HT1080 (cell line): ENCODE measurements at regions not wholly inside any gene's neighbourhood (a gene's known extent, or its start where the extent isn't known, plus 50 kb on each side); places are given as distances from the start of the nearest gene placed in this dataset.

Experiments used
- DNase-seq: peaks from one replicate; pipeline ENCODE4 v3.0.0-alpha.2; 2015; ENCODE audit warnings: low read depth

GRCh38 chr14:98501335-98501734 lies 770.7 kb downstream of the BCL11B start:
- DNase-seq = peak; percentile 88

GRCh38 chr14:98501836-98502235 lies 770.2 kb downstream of the BCL11B start:
- DNase-seq = peak; percentile 92

DNA sequence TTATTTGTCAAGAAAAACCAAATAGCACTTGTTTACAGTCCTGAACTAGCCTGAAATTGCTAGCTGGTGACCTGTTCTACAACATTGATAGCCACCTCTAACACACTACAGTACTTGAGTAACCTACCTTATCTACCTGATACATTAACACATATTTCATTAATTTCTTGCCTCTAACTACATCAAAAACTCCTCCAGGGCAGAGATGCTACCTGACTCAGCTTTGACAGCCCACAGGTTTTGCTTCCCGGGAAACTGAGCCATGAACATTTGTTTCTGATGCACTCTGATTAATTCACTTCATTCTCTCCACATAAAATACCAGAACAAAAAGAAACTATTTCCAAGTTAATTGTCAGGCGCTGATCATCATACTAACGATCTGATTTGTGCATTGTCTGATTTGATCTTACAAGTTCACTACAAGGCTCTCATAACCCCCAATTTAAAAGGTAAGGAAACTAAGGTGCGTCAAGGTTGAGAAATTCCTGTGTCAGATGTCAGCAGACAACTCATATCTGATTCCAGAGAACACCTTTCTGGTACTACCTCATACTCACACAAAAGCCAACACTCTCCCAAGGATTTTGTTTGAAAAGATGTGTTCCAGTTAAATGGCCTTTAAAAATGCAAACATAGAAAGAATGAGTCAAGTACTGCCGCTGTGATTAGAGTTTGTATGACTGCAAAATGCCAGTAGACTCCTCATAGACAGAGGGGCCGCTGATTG lies 768.7 kb downstream of the BCL11B start:
- DNase-seq = no peak

GRCh38 chr14:98507264-98507663 lies 764.7 kb downstream of the BCL11B start:
- DNase-seq = peak; percentile 30

DNA sequence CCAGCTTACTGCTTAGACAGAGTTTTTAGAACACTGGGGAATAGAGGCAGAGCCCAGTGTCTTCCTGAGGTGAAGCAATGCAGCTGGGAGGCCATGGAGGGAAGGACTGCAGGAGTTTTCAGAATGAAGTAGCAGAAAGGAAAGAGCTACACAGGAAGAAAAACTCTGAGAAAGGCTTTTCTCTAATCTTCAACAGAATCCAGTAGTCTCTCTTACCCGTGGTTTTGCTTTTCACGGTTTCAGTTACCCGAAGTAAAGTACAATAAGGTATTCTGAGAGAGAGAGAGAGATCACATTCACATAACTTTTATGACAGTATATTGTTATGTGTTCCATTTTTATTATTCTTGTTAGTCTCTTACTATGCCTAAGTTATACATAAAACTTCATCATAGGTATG lies 761.6 kb downstream of the BCL11B start:
- no peak for DNase-seq

DNA sequence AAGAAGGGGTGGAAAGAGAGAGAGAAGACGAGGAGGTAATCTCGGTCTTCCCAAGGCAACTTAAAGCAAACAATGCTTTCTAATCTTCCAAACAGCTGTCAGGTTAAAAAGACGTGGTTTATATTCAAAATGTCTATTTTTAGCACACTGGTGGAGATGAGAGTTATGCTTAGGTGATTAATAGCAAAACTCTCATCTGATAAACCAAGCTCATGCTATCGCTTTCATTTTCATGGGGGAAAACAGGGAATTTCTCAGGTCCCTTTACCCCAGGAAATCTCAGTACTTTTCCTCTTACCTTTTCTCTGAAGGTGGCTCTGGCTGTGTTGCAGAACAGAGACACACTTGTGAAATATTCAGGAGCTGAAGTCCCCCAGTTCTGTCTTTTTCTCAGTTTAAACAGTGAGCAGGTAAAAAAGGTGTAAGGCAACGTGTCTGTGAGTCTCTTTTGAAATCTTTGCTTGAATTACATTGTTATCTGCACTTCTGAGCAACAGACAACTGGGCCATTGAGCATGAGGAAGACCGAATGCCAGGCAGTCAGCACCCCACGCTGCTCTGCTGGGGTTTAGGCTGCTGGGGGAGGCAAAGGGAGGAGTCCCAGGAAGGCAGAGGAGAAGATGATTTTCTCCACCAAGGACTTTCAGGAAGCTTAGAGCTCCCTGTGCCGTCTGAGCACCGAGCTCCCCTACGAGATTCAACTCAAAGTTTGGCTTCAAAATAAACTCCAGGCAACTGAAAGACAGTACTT lies 759.3 kb downstream of the BCL11B start:
- DNase-seq = no peak

DNA sequence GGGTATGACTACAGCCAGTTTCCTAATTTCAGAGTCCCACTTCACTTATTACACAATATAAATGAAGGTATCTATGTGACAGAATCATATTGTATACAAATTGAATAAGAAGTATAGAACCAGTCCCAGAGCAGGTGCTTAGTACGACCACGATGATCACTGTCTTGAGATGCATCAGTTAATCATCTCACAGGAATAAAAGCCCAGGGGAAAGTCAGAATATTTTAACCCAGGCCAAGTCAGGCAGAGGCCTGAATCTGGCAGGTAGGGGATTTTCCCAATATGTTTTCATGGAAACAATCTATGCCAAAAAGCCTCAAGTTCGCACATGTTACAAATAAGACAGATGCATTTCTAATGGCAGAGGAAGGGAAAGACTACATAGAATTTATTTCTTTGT lies 758.4 kb downstream of the BCL11B start:
- DNase-seq = no peak

- no peak for DNase-seq
These were observed 758.0 kb downstream of the BCL11B start for GRCh38 chr14:98514016-98514415.

GRCh38 chr14:98536256-98536655 lies 735.7 kb downstream of the BCL11B start:
- DNase-seq = no peak

DNA sequence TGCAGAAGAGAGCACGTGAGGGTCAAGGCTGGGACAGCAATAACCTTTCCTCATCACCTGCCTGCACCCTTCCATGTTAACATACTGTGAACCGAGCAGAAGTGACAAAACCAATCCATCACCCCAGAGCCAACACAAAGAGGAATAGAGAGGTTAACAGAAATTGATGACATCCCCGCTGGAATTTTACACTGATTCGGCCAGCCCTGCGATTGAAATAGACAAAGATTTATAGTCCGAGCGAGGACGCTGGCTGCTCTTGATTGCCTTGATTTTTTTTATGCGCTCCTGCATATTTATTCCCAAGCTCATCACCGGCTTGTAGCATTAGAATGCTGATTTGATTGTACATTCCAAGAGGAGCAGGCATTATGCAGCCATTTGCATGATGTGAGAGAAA lies 729.7 kb downstream of the BCL11B start:
- no peak for DNase-seq

- no peak for DNase-seq
These were observed 728.9 kb downstream of the BCL11B start for GRCh38 chr14:98543074-98543473.

DNA sequence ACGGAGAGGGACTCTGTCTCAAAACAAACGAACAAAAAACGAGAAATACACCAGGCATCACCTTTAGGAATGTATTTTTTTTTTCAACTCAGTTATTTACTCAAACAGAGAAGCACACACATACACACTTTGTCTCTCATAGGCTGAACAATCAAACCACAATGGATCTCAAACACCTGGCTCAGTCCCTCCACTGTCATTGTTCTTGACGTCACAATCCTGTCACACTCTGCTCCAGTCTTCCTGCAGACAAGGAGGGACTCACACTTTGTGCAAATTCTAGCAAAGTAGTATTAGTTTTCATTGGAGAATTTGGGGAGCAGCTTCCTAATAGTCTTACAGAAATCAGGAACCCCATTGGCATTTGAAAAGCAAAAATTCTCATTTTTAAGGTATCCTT lies 727.8 kb downstream of the BCL11B start:
- DNase-seq = no peak

GRCh38 chr14:98545181-98545580 lies 726.8 kb downstream of the BCL11B start:
- DNase-seq = no peak

- peak; percentile 16 for DNase-seq
These were observed 723.8 kb downstream of the BCL11B start for GRCh38 chr14:98548071-98548686.

GRCh38 chr14:98551028-98551427 lies 721.0 kb downstream of the BCL11B start:
- DNase-seq = no peak

- no peak for DNase-seq
These were observed 716.6 kb downstream of the BCL11B start for GRCh38 chr14:98555440-98555839.

DNA sequence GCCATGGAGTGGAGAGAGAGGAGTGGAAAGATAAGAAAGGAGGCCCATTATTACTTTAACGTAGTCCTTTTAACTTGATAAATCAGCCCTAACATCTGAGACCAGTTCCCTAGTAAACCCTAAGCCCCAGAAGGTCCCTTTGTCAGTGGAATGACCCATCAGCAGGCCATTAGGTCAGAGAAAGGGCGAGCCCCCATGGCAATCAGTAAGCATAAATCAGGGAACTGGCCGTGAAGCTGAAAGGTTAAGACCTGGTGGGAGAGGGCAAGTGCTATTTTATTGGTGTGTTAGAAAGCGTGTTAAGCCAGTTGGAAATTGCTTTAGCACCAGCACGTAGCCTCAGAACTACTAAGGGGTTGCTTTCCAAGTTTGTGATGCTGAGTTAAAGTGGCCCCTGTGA lies 708.0 kb downstream of the BCL11B start:
- DNase-seq = no peak

DNA sequence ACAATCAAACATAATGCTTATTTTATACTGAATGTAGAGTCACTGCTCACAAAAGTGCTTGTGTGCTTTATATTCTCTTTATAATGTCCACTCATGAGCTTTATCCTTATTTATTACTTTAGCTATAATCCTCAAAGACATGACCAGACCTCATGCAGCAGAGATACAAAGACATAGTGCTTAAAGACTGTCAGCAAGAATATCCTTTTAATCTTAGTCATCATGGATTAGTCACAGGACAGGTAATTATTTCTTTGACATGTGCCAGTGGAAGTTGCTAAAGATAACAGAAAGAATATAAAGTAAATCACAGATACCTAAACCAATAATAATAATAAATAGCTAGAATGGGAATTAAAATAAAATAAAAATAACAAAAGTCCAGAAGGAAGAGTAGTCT lies 707.5 kb downstream of the BCL11B start:
- DNase-seq = no peak

- DNase-seq = no peak
These were observed 700.9 kb downstream of the BCL11B start for GRCh38 chr14:98571104-98571503.

GRCh38 chr14:98573082-98573481 lies 698.9 kb downstream of the BCL11B start:
- DNase-seq = no peak

GRCh38 chr14:98576463-98576862 lies 695.5 kb downstream of the BCL11B start:
- DNase-seq = no peak

DNA sequence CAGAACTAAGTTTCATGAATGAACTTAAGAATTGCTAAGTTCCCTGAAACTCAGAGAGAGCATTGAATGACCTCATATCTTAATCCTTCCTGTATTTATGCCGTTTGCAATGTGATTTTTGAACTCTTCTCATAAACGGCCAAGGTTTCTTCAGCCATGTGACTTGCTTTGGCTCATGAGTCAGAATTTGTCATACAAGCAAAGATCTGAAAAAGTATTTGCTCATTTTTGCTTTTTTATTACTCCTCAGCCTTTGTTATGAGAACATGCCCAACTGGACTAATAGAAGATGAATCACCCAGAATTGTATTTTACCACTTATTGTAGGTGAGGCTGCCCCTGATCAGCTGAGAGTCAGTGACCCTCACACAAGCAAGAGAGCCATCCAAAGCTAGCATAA lies 693.8 kb downstream of the BCL11B start:
- peak; percentile 91 for DNase-seq

DNA sequence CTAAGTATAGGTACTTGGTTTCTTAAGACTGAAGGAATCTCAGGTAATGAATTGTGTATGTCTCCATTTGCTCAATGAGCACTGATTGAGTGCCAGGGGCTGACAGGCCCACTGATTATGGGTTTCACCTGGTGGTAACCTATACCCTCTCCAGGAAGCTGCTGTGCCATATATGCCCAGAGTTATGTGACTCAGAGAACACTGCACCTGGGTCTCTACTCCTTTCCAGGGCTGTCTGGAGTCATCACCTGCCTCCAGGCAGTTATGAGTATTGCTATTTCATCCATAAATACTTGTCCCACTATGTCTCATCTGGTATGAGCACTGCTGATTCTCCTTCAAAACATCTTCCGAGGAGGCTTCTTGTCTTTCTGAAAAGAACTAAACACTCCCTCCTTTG lies 692.9 kb downstream of the BCL11B start:
- no peak for DNase-seq
